ENCODE measurements at regions not wholly inside any gene's neighbourhood (a gene's known extent, or its start where the extent isn't known, plus 50 kb on each side); places are given as distances from the start of the nearest gene placed in this dataset.

- Histone ChIP-seq H4K8ac (replicated peaks; ENCODE audit: insufficient read length, low read depth, low read length) (no peak overlapping the region), H3K23me2 (ENCODE audit: insufficient read length, low read depth, low read length, poor library complexity, severe bottlenecking) (no peaks in the 10 kb centered on the region), H2BK15ac (ENCODE audit: low read depth, low read length) (no peak overlapping the region), H3K27me3 (ENCODE audit: insufficient read depth, low read length) (no peaks in the 10 kb centered on the region), H3K4me2 (ENCODE audit: insufficient read depth, insufficient read length, low read length) (no peak overlapping the region), H3K4ac (ENCODE audit: low read depth, low read length) (no peak overlapping the region), H2AFZ (ENCODE audit: low read length) (no peak overlapping the region), H3K4me1 (ENCODE audit: insufficient read depth, low read length) (no peaks in the 10 kb centered on the region), H3K9me3 (ENCODE audit: control insufficient read depth, low read depth, low read length) (no peaks in the 10 kb centered on the region), H3K56ac (ENCODE audit: insufficient read length, low read depth, low read length) (no peak overlapping the region), H2AK5ac (ENCODE audit: insufficient read length, low read length) (no peak overlapping the region), H4K20me1 (ENCODE audit: control insufficient read depth, insufficient read depth, insufficient read length) (no peaks in the 10 kb centered on the region), H3K79me1 (ENCODE audit: insufficient read depth, low read depth, low read length, poor library complexity, severe bottlenecking) (no peaks in the 10 kb centered on the region), H3K27ac (ENCODE audit: insufficient read length, low read depth, low read length) (no peak overlapping the region), H2BK12ac (ENCODE audit: insufficient read length, low read depth, low read length) (no peak overlapping the region), H3K18ac (ENCODE audit: insufficient read length, low read depth, low read length) (no peak overlapping the region), H3K23ac (ENCODE audit: insufficient read length, low read depth, low read length) (no peak overlapping the region), H3K14ac (ENCODE audit: insufficient read depth, low read length) (no peak overlapping the region; the same call in 1 of the 2 replicates), H4K91ac (ENCODE audit: insufficient read length, low read depth, low read length) (no peak overlapping the region), H2BK20ac (ENCODE audit: low read depth, low read length, poor library complexity, severe bottlenecking) (no peak overlapping the region), H3T11ph (ENCODE audit: low read length) (no peak overlapping the region), H2BK5ac (ENCODE audit: insufficient read length, low read length) (no peak overlapping the region), H3K9ac (ENCODE audit: extremely low read depth, insufficient read length, low read length) (no peak overlapping the region), H4K5ac (ENCODE audit: insufficient read length, low read depth, low read length) (no peak overlapping the region), H2BK120ac (ENCODE audit: low read depth, low read length, poor library complexity, severe bottlenecking) (no peak overlapping the region), H3K79me2 (ENCODE audit: insufficient read depth, low read length) (no peaks in the 10 kb centered on the region)
- Mint-ChIP-seq H3K9me3 (peaks cover 0 to 2% of the 10 kb centered on the region in 2 experiments; a peak in 3 of 5 replicates), H3K27me3 (ENCODE audit: low read depth) (peaks cover 1% of the 10 kb centered on the region; the same call in 1 of the 2 replicates), H3K27ac (no peak overlapping the region), H3K36me3 (ENCODE audit: insufficient read depth in 1 of 3, low read depth in 3 of 3) (peaks cover 2 to 7% (median 7%) of the 10 kb centered on the region in 3 experiments; a peak in 5 of 7 replicates), H3K4me1 (no peaks in the 10 kb centered on the region), H3K4me3 (no peak overlapping the region)
- TF ChIP-seq CTCF (conservative IDR thresholded peaks at IDR 0.05), result no peak
- no peak for DNase-seq
- no CpG with 5 or more reads among the region's 7 CpGs for WGBS (ENCODE audit: extremely low coverage, insufficient read length, low lambda C conversion rate)
Observed at GRCh38 chr11:70778883-70779282, 380.6 kb downstream of the CTTN start.
